ENCODE measurements at regions not wholly inside any gene's neighbourhood (a gene's known extent, or its start where the extent isn't known, plus 50 kb on each side); places are given as distances from the start of the nearest gene placed in this dataset.

- TF ChIP-seq POLR2A (IDR thresholded peaks at IDR 0.05) (no peak), CTCF (IDR thresholded peaks at IDR 0.05) (no peak)
- DNase-seq = no peak
- intact Hi-C loops (cut with DNase I; ENCODE audit: low total_unique reads) = no loop called here
- no peaks in the 10 kb centered on the region for H3K9me3 ChIP-seq
- no peak overlapping the region for H3K27ac ChIP-seq
- H3K4me1 ChIP-seq = no peaks in the 10 kb centered on the region
- H3K27me3 ChIP-seq = peaks cover 0 to 7% of the 10 kb centered on the region in 2 donors
- H3K4me3 ChIP-seq = no peak overlapping the region
- no peaks in the 10 kb centered on the region for H3K36me3 ChIP-seq
These were observed 364.9 kb upstream of the IRX2 start for GRCh38 chr5:3116366-3116765.

- H3K9me3 ChIP-seq = no peaks in the 10 kb centered on the region
- no peak for DNase-seq
- TF ChIP-seq POLR2A (IDR thresholded peaks at IDR 0.05) (no peak), CTCF (IDR thresholded peaks at IDR 0.05) (no peak)
- H3K27me3 ChIP-seq = peaks cover 0 to 7% of the 10 kb centered on the region in 2 donors
- no peak overlapping the region for H3K4me3 ChIP-seq
- H3K36me3 ChIP-seq = no peaks in the 10 kb centered on the region
- no peak overlapping the region for H3K27ac ChIP-seq
- H3K4me1 ChIP-seq = no peaks in the 10 kb centered on the region
- intact Hi-C loops (cut with DNase I; ENCODE audit: low total_unique reads) = no loop called here
These were observed 363.0 kb upstream of the IRX2 start for GRCh38 chr5:3114467-3114866.

- Histone ChIP-seq H3K27ac (no peak overlapping the region), H3K4me1 (no peaks in the 10 kb centered on the region), H3K9me3 (no peaks in the 10 kb centered on the region), H3K36me3 (no peaks in the 10 kb centered on the region), H3K27me3 (no peaks in the 10 kb centered on the region), H3K4me3 (no peak overlapping the region)
- TF ChIP-seq POLR2A (IDR thresholded peaks at IDR 0.05) (no peak), CTCF (IDR thresholded peaks at IDR 0.05) (no peak)
- intact Hi-C loops (cut with DNase I; ENCODE audit: low total_unique reads) = no loop called here
- DNase-seq = no peak
These were observed 358.9 kb upstream of the IRX2 start for GRCh38 chr5:3110371-3110770.

GRCh38 chr5:3107156-3107611, 355.7 kb upstream of the IRX2 start:
- intact Hi-C loops (cut with DNase I; ENCODE audit: low total_unique reads) = no loop called here
- H3K4me1 ChIP-seq = no peaks in the 10 kb centered on the region
- no peaks in the 10 kb centered on the region for H3K36me3 ChIP-seq
- no peaks in the 10 kb centered on the region for H3K27me3 ChIP-seq
- no peak overlapping the region for H3K4me3 ChIP-seq
- no peak for TF ChIP-seq POLR2A (IDR thresholded peaks at IDR 0.05)
- TF ChIP-seq CTCF (IDR thresholded peaks at IDR 0.05) = no peak
- H3K9me3 ChIP-seq = no peaks in the 10 kb centered on the region
- H3K27ac ChIP-seq = no peak overlapping the region
- no peak for DNase-seq

GRCh38 chr5:3105581-3105980, 354.1 kb upstream of the IRX2 start:
- Histone ChIP-seq H3K9me3 (no peaks in the 10 kb centered on the region), H3K27me3 (no peaks in the 10 kb centered on the region), H3K27ac (no peak overlapping the region), H3K36me3 (no peaks in the 10 kb centered on the region), H3K4me3 (no peak overlapping the region), H3K4me1 (no peaks in the 10 kb centered on the region)
- no peak for TF ChIP-seq CTCF (IDR thresholded peaks at IDR 0.05)
- TF ChIP-seq POLR2A (IDR thresholded peaks at IDR 0.05) = no peak
- DNase-seq = no peak
- intact Hi-C loops (cut with DNase I; ENCODE audit: low total_unique reads) = no loop called here
